K562 (cell line): ENCODE measurements at regions not wholly inside any gene's neighbourhood (a gene's known extent, or its start where the extent isn't known, plus 50 kb on each side); places are given as distances from the start of the nearest gene placed in this dataset.
A peak's percentile ranks its signal among the peaks of the same experiment; 100 is the strongest.

Source experiments
- ADNP ChIP-seq: fragments of 200-800 bp; sonication (Bioruptor generic); IDR thresholded peaks from 2 replicates; pipeline ENCODE4 v1.6.1; 2016; ENCODE audit warnings: missing genetic modification characterization, missing compliant biosample characterization
- CREBBP ChIP-seq: IDR thresholded peaks from one replicate; pipeline ENCODE4 v1.6.1; 2012; ENCODE audit warnings: low read depth, mild to moderate bottlenecking, control low read depth, inconsistent platforms, low read length
- CREM ChIP-seq: IDR thresholded peaks from 2 replicates; pipeline ENCODE4 v1.6.1; 2014; ENCODE audit warnings: antibody characterized with exemption, low read depth
- CTBP1 ChIP-seq: fragments of 450-650 bp; IDR thresholded peaks from 2 replicates; pipeline ENCODE4 v1.6.1; 2016; ENCODE audit warnings: borderline replicate concordance
- DACH1 ChIP-seq: fragments of 450-650 bp; IDR thresholded peaks from 2 replicates; pipeline ENCODE4 v1.6.1; 2018; ENCODE audit not compliant: partially characterized antibody
- EWSR1 ChIP-seq: fragments of 450-650 bp; IDR thresholded peaks from 2 replicates; pipeline ENCODE4 v1.6.1; 2018; ENCODE audit warnings: borderline replicate concordance, mild to moderate bottlenecking, low read depth, moderate library complexity; ENCODE audit not compliant: partially characterized antibody
- KDM1A ChIP-seq, 2 experiments: fragments of 450-650 bp; IDR thresholded peaks; 2 replicates each; pipeline ENCODE4 v1.6.1; 2016; ENCODE audit warnings: mild to moderate bottlenecking in 2 of 2
- MYNN ChIP-seq, 2 experiments: sonication (generic); formaldehyde crosslinking in 1 of 2; IDR thresholded peaks; 2 replicates each; pipeline versions ENCODE4 v1.5.0 to v1.6.1; 2016 to 2020; ENCODE audit warnings: antibody characterized with exemption in 1 of 2, missing genetic modification reagents in 1 of 2
- NEUROD1 ChIP-seq: fragments of 150-350 bp; IDR thresholded peaks from 2 replicates; pipeline ENCODE4 v1.6.1; 2014; ENCODE audit warnings: borderline replicate concordance, low read length, low read depth; ENCODE audit not compliant: partially characterized antibody
- PKNOX1 ChIP-seq: fragments of 450-650 bp; IDR thresholded peaks from 2 replicates; pipeline ENCODE4 v1.6.1; 2016
- RBM25 ChIP-seq: fragments of 200-400 bp; formaldehyde crosslinking; IDR thresholded peaks from 2 replicates; pipeline ENCODE4 v1.6.1; 2018; ENCODE audit warnings: low read length, low read depth, moderate library complexity; ENCODE audit not compliant: severe bottlenecking
- RCOR1 ChIP-seq, 2 experiments: IDR thresholded peaks; 2 replicates each; pipeline ENCODE4 v1.6.1; 2012; ENCODE audit warnings: low read depth in 2 of 2, low read length in 2 of 2, borderline replicate concordance in 1 of 2, improper control_type of control experiment in 1 of 2
- SMARCB1 ChIP-seq: IDR thresholded peaks from 2 replicates; pipeline ENCODE4 v1.6.1; 2011; ENCODE audit warnings: improper control_type of control experiment, low read depth; ENCODE audit not compliant: insufficient read length
- ZEB2 ChIP-seq: fragments of 450-650 bp; IDR thresholded peaks from 2 replicates; pipeline ENCODE4 v1.6.1; 2016
- ZNF436 ChIP-seq: fragments of 250-450, 450-650 bp; sonication (Bioruptor Pico); formaldehyde crosslinking; IDR thresholded peaks from 2 replicates; pipeline ENCODE4 v1.7.0; 2020; ENCODE audit warnings: mild to moderate bottlenecking
- TF ChIP-seq, protein P1 (sequence below): fragments of 450-650 bp; IDR thresholded peaks from 2 replicates; pipeline ENCODE4 v1.6.1; 2016; ENCODE audit warnings: borderline replicate concordance
- TF ChIP-seq, protein P2 (sequence below): sonication (generic); formaldehyde crosslinking; IDR thresholded peaks from 2 replicates; pipeline ENCODE4 v1.8.0; 2022; ENCODE audit warnings: mild to moderate bottlenecking, missing genetic modification reagents
- TF ChIP-seq, protein P3 (sequence below): fragments of 250-450 bp; sonication (Bioruptor Pico); IDR thresholded peaks from 2 replicates; pipeline ENCODE4 v1.8.0; 2022; ENCODE audit warnings: moderate library complexity, mild to moderate bottlenecking, inconsistent platforms
- TF ChIP-seq, protein P4 (sequence below), 2 experiments: fragments of 450-650 bp; IDR thresholded peaks; 2 replicates each; pipeline ENCODE4 v1.6.1; 2018; ENCODE audit warnings: mild to moderate bottlenecking in 2 of 2, low read depth in 1 of 2; ENCODE audit not compliant: partially characterized antibody in 2 of 2

DNA sequence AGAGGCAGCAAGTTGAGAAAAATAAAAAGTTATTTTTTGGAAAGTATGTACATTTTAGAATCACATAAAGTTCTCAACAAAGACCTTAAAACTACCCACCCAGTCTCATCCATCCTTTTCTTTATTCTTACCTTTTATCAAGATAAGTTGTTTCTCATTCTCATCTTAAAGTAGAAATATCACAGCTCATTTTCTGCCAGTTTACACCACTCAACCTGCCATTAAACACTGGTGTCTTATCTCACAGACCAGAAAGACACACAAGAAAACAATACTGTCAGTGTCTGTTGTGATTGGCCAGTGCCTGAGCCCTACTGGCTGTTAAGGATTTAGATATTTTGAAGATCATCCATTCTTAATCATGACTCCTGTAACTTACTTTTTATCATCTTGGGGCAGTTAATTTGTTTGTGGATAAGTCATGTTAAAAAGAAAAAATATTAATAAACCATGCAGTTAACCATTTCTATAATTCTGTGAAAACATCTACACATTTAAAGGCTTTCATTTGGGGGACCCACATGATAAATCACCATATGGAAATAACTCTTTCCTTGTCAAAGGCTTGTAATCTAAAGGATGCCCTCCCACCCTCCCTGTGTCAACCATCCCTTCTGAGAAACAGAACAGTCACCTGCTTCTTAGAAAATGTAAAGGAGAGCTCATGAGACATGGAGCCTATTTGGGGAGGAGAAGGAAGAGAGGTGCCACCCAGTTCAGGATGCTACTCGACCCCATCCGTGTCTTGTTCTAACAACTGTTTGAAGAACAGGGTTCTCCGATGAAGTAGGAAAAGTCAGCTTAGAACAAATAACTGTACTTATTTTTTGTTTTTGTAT, 897.2 kb upstream of the INTU start (continued):
- TF ChIP-seq, protein P1, sequence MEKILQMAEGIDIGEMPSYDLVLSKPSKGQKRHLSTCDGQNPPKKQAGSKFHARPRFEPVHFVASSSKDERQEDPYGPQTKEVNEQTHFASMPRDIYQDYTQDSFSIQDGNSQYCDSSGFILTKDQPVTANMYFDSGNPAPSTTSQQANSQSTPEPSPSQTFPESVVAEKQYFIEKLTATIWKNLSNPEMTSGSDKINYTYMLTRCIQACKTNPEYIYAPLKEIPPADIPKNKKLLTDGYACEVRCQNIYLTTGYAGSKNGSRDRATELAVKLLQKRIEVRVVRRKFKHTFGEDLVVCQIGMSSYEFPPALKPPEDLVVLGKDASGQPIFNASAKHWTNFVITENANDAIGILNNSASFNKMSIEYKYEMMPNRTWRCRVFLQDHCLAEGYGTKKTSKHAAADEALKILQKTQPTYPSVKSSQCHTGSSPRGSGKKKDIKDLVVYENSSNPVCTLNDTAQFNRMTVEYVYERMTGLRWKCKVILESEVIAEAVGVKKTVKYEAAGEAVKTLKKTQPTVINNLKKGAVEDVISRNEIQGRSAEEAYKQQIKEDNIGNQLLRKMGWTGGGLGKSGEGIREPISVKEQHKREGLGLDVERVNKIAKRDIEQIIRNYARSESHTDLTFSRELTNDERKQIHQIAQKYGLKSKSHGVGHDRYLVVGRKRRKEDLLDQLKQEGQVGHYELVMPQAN = no peak
- TF ChIP-seq SMARCB1 = no peak
- TF ChIP-seq ADNP (tag) = peak; percentile 57; the same call in 1 of the 2 replicates
- 0 out of 2 replicates have a peak, but pooled peaks have one; percentile 69 for TF ChIP-seq CTBP1
- no peak for TF ChIP-seq CREBBP
- TF ChIP-seq NEUROD1 = peak; percentile 37
- TF ChIP-seq MYNN (IDR thresholded peaks at IDR 0.05) = no peak
- no peak for TF ChIP-seq MYNN (CRISPR knock-in tag; IDR thresholded peaks at IDR 0.05)
- TF ChIP-seq EWSR1 = no peak
- TF ChIP-seq ZEB2 = peak; percentile 74
- TF ChIP-seq, protein P2, sequence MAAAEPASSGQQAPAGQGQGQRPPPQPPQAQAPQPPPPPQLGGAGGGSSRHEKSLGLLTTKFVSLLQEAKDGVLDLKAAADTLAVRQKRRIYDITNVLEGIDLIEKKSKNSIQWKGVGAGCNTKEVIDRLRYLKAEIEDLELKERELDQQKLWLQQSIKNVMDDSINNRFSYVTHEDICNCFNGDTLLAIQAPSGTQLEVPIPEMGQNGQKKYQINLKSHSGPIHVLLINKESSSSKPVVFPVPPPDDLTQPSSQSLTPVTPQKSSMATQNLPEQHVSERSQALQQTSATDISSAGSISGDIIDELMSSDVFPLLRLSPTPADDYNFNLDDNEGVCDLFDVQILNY (CRISPR knock-in tag) = no peak
- peak; percentile 56 for TF ChIP-seq RBM25
- peak; percentile 81 to 85 for TF ChIP-seq KDM1A (IDR thresholded peaks at IDR 0.05)
- no peak for TF ChIP-seq ZNF436 (CRISPR knock-in tag)
- TF ChIP-seq, protein P3, sequence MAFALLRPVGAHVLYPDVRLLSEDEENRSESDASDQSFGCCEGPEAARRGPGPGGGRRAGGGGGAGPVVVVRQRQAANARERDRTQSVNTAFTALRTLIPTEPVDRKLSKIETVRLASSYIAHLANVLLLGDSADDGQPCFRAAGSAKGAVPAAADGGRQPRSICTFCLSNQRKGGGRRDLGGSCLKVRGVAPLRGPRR (CRISPR knock-in tag) = no peak
- TF ChIP-seq, protein P4, sequence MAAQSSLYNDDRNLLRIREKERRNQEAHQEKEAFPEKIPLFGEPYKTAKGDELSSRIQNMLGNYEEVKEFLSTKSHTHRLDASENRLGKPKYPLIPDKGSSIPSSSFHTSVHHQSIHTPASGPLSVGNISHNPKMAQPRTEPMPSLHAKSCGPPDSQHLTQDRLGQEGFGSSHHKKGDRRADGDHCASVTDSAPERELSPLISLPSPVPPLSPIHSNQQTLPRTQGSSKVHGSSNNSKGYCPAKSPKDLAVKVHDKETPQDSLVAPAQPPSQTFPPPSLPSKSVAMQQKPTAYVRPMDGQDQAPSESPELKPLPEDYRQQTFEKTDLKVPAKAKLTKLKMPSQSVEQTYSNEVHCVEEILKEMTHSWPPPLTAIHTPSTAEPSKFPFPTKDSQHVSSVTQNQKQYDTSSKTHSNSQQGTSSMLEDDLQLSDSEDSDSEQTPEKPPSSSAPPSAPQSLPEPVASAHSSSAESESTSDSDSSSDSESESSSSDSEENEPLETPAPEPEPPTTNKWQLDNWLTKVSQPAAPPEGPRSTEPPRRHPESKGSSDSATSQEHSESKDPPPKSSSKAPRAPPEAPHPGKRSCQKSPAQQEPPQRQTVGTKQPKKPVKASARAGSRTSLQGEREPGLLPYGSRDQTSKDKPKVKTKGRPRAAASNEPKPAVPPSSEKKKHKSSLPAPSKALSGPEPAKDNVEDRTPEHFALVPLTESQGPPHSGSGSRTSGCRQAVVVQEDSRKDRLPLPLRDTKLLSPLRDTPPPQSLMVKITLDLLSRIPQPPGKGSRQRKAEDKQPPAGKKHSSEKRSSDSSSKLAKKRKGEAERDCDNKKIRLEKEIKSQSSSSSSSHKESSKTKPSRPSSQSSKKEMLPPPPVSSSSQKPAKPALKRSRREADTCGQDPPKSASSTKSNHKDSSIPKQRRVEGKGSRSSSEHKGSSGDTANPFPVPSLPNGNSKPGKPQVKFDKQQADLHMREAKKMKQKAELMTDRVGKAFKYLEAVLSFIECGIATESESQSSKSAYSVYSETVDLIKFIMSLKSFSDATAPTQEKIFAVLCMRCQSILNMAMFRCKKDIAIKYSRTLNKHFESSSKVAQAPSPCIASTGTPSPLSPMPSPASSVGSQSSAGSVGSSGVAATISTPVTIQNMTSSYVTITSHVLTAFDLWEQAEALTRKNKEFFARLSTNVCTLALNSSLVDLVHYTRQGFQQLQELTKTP (IDR thresholded peaks at IDR 0.05; ENCODE audit: low read depth in 1 of 2, partially characterized antibody in 2 of 2) = peak; percentile 49 to 85
- TF ChIP-seq CREM = peak; percentile 49; the same call in 1 of the 2 replicates
- TF ChIP-seq RCOR1 (IDR thresholded peaks at IDR 0.05; ENCODE audit: borderline replicate concordance in 1 of 2, low read depth in 2 of 2, low read length in 2 of 2) = peak; percentile 52 to 82; a peak in 1 of 4 replicates
- TF ChIP-seq PKNOX1 = peak; percentile 84
- peak; percentile 77 for TF ChIP-seq DACH1
